Thyroid gland (tissue), 4 donors: ENCODE measurements at regions not wholly inside any gene's neighbourhood (a gene's known extent, or its start where the extent isn't known, plus 50 kb on each side); places are given as distances from the start of the nearest gene placed in this dataset.

Experiments
- POLR2A ChIP-seq, 2 donors: fragments of 450-650 bp; IDR thresholded peaks; one replicate each; pipeline ENCODE4 v1.6.1; 2017; ENCODE audit warnings: antibody characterized with exemption in 2 of 2, mild to moderate bottlenecking in 2 of 2, moderate library complexity in 1 of 2
- TF ChIP-seq, protein P1 (sequence below), 6 experiments: fragments of 200-600 bp in 3 of 6; fragments of 450-650 bp in 3 of 6; sonication (generic) in 3 of 6; IDR thresholded peaks; one replicate each; pipeline ENCODE4 v1.5.1; 2016 to 2019; ENCODE audit warnings: antibody characterized with exemption in 6 of 6, mild to moderate bottlenecking in 2 of 6, inconsistent platforms in 1 of 6, moderate library complexity in 1 of 6

DNA sequence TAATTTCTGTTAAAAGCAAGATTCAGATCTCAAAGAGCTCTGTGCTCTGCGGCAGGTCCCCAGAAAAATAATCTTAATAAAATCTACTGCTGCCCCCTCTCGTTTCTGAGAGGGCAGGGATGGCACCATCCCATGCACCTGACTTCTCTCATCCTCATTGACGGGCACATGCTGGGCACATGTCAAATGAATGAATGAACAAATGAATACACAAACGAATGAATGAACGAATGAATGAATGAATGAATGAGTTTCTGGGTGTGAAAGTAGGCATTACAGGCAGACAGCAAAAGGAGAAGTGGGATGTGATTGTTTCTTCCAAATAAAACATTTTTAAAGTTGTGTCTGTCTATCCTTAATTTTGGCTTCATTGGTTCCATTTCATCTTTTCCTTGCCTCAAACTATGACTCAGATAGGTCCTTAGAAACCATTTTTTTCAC lies 398.1 kb upstream of the PRKCQ start:
- TF ChIP-seq, protein P1, sequence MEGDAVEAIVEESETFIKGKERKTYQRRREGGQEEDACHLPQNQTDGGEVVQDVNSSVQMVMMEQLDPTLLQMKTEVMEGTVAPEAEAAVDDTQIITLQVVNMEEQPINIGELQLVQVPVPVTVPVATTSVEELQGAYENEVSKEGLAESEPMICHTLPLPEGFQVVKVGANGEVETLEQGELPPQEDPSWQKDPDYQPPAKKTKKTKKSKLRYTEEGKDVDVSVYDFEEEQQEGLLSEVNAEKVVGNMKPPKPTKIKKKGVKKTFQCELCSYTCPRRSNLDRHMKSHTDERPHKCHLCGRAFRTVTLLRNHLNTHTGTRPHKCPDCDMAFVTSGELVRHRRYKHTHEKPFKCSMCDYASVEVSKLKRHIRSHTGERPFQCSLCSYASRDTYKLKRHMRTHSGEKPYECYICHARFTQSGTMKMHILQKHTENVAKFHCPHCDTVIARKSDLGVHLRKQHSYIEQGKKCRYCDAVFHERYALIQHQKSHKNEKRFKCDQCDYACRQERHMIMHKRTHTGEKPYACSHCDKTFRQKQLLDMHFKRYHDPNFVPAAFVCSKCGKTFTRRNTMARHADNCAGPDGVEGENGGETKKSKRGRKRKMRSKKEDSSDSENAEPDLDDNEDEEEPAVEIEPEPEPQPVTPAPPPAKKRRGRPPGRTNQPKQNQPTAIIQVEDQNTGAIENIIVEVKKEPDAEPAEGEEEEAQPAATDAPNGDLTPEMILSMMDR (IDR thresholded peaks at IDR 0.05), result no peak
- no peak for TF ChIP-seq POLR2A (IDR thresholded peaks at IDR 0.05)
